Erythroblast (primary cell): ENCODE measurements at regions not wholly inside any gene's neighbourhood (a gene's known extent, or its start where the extent isn't known, plus 50 kb on each side); places are given as distances from the start of the nearest gene placed in this dataset.

Experiments
- DNase-seq, 2 experiments: peaks; one replicate each; lab custom pipeline; 2025; lab: John Stamatoyannopoulos, UW
- GATA1 ChIP-seq: IDR thresholded peaks from 2 replicates; pipeline ENCODE4 v1.6.1; 2011; ENCODE audit warnings: low read depth, mild to moderate bottlenecking, control low read depth, low read length, moderate library complexity
- POLR2A ChIP-seq: IDR thresholded peaks from 2 replicates; pipeline ENCODE4 v1.6.1; 2011; ENCODE audit warnings: mild to moderate bottlenecking, low read length

DNA sequence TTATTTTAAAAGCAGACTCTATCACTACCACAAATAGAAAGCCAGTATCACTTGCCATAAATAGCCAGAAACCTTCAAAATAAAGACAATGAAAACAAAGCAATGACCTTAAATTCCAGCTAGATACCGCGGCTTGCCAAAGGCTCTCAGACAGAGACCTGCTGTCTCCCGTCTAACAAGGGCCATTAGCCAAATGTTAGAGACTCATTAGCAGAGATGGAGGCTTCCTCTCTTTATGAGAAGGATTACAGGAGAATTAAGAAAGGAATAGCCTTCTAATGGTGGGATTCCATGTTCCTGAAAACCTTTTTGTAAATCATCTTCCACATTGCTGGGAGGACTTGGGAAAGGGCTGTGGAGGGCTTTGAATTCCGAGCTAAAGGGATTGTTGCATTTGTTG is 206.7 kb downstream of the AACS start:
- no peak for DNase-seq
- no peak for TF ChIP-seq GATA1
- TF ChIP-seq POLR2A, result no peak

DNA sequence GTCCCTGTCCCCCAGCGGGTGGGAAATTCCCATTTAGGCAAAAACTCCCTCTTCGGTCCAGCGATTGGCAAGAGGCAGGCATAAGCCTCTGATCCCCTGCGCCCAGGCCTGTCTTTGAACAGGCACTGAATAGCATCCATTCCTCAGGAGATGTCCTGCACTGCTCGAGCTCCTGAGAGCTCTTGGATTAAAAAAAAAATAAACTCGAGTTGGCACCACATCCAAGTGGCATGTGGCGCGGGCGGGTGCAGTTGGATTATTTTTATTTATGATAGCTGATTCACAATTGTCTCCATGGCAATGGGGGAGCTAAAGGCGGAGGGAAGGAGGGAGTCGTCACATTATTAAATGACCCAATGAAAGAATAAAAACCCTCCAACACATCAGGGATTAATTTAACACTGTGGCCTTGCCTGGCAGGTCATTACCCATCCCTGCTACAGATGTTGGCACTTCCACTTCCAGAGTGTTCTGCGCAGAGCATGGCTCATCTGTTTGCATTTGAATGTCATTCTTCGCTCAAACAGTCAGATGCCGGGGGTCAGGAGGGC is 207.2 kb downstream of the AACS start:
- DNase-seq, result no peak
- no peak for TF ChIP-seq POLR2A
- TF ChIP-seq GATA1, result no peak

DNA sequence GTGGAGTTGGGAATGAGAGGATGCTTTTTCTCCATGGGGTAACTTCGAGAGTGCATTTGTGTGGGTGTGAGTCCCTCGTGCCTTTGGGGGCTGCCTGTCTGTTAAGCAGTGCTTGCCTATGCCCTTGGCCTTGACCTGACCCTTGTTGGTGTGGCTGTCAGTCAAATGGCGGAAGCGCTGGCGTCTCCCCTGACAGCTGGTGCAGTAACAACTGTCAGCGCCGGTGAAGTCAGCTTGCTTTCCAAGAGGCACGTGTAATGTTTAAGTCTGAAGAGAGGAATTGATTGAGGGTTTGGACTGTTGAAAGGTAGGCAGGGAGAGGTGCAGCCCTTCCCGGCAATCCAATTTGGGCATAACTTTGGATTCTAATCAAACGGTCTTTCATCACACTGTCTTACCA is 211.3 kb downstream of the AACS start:
- no peak for DNase-seq
- TF ChIP-seq POLR2A, result no peak
- TF ChIP-seq GATA1, result no peak

DNA sequence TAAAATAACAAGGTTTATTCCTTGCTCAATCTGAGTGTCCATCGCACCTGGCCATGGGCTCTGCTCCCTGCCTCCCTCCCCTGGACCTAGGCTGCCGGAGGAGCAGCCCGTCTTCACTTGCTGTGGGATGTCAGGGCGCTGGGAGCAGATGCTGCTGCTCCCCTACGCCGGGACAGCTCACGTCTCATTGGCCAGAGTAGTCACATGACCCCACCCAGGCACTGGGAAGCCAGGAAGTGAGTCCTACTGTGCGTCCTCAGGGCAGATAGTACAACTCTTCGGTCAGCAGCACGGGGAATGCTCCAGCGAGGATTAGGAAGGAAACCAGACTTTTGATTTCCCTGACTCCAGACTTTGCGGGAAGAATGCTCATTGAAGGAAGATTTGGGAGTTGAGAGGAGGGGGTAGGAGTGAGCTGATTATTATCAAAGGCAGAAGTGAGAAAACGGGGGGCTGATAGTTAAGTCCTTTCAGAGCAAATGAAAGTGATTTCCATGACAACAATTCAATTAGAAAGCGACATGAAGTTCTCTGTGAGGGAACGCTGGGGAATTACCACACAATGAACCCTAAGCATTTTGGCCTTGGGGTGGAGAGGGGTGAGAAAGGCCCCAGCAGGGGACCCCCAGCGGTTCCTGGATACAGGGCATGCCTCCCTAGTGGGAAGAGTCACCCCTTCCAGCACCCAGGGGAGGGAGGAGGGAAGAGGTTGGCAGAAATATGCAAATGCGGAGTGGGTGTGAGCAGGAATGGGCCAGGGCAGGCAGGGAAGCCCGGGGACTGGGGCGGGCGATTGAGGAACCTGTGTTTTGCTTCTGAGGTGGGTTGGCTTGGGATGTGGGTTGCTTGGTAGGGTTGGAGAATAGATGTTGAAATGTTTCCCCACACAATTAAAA is 215.5 kb downstream of the AACS start:
- no peak for TF ChIP-seq POLR2A
- DNase-seq, result peak in 1 of 2 experiments; percentile 1

DNA sequence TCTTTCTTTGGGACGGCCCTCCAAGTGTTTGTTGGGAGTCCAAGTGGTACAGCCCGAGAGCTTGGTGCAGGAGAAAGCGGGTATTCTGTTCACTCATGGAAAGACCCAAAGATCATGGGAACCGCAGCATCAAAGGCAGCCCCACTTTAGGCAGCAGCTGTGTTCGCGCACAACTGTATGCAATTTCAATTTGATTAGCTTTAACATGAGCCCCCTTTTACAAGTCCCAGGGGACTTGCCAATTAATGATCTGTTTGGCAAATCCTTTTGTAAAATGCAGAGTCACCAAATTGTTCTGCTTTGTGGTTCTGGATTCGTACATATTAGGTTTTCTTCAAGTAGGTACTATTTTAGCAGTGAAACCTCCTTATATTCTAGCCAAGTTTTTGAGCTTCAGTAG is 217.7 kb downstream of the AACS start:
- TF ChIP-seq GATA1 (no peak), POLR2A (no peak)
- no peak for DNase-seq

DNA sequence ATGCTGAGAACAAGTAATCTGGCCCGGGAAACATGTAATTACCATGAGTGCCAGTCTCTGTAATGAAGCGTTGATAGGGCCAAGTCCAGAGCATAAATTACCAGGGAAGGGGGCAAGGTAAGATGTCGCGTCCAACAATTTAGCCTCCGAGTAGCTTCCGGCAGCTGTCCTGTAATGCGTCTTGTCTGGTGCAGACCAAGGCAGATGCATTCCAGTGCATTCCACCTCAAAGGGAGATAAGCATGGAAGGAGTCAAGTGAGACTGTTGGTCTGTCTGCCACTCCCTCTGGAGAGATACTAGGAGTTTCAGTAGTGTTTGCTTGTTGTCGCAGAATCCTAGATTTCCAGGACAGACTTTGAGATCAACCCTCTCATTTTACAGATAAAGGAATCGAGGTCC is 218.3 kb downstream of the AACS start:
- DNase-seq, result no peak
- TF ChIP-seq GATA1 (no peak), POLR2A (no peak)

DNA sequence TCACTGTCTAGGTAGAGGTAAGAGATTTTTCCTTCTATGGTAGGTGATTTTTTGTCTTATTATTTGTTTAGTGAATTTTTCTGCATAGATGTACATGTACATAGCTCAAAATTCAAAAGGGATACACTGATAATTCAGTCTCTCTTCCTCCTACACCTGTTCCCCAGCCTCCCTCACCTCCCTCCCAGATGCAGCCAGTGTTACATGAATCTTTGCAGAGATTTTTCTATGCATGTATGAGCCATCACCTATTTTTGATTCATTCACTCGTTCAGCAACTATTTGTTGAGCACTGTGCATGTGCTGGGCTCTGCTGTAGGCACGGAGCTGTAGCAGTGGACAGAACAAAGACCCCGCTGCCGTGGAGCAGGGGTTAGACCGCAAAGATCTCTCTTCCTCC is 218.9 kb downstream of the AACS start:
- DNase-seq, result no peak
- TF ChIP-seq GATA1 (no peak), POLR2A (no peak)

DNA sequence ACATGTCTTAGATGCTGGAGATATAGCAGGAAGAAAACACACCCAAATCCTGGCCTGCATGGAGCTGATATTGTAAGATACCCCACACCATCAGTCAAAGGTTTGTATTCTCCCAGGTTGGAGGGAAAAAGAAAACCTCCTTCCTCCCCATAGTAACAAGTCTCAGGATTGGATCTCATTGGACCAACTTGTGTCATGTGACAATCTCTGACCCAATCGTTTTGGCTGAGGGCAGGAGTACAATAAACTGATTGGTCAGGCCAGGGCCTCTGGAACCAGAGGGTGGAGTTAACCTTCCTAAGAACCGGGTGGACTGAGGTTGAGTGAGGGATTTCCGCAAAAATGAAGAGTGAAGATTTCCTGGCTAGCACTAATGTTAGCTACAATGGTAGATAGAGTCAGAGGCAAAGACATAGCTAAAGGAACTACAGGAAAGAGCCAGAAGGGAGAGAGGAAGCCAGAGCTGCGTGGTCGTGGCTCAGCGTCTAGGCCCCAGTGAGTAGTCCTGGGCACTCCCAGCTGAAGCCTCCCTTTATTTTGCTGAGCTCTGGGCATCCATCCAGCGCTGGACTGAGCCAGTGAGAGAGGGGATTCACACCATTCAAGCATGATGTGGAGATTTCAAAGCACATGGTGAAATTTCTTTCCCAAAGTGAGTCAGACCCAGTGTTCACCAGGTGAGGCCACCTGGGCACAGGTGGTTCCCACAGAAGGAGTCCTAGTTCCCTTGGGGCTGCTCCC is 219.9 kb downstream of the AACS start:
- peak in 1 of 2 experiments; percentile 5 for DNase-seq
- TF ChIP-seq GATA1, result no peak
- TF ChIP-seq POLR2A, result no peak

DNA sequence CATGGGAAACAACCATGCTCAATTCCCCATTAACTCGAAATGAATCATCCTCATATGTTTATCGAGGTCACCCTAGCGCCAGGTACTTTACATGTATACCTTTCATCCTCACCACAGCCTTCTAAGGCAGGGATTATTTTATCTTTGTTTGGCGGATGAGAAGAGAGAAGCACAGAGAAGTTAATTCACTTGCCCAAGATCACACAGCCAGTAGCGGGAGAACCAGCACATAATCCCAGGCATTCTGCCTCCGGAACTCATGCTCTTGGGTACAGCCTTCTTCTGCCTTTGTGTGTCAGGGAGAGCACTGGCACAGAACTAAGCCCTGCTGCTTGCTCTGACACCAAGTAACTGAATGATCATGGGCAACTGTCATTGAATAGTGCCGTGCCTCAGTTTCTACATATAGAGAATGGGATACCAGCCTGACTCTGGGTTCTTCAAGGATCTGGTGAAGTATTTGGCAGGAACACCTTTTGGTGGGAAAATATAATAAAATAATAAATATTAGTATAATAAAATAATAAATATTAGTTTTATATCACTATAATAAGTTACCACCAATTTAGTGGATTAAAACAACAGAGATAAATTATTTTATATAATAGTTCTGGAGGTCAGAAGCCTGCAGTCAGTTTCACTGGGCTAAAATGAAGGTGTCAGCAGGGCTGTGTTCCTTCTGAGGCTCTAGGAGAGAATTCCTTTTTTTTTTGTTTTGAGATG is 220.9 kb downstream of the AACS start:
- no peak for DNase-seq
- TF ChIP-seq GATA1, result no peak
- no peak for TF ChIP-seq POLR2A

DNA sequence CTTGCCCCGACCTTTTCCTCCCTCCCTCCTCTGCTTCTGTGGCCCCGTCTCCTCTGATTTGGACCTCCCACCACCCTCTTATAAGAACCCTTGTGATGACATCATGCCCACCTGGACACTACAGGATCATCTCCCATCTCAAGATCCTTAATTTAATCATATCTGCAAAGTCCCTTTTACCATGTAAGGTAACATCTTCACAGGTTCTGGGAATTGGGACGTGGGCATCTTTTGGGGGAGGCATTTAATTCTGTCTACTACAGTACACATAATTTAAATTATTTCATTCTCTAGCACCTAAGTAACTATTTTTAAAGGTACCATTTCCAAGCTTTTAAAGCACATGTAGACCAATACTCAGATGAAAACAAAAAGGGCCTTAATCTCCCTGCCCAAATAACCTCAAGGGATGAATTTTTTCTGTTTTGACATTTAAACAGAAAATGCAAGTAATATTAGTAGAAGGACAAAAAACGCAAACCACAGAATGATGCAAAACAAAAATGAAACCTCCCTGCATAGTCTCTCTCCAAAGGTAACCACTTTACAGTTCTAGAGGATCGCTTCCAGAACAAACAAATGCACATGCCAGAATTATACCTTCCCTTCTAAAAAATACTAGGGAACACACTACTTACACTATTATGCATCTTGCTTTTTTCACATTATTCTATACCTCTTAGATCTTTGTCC is 222.1 kb downstream of the AACS start:
- TF ChIP-seq GATA1 (no peak), POLR2A (no peak)
- DNase-seq, result no peak

DNA sequence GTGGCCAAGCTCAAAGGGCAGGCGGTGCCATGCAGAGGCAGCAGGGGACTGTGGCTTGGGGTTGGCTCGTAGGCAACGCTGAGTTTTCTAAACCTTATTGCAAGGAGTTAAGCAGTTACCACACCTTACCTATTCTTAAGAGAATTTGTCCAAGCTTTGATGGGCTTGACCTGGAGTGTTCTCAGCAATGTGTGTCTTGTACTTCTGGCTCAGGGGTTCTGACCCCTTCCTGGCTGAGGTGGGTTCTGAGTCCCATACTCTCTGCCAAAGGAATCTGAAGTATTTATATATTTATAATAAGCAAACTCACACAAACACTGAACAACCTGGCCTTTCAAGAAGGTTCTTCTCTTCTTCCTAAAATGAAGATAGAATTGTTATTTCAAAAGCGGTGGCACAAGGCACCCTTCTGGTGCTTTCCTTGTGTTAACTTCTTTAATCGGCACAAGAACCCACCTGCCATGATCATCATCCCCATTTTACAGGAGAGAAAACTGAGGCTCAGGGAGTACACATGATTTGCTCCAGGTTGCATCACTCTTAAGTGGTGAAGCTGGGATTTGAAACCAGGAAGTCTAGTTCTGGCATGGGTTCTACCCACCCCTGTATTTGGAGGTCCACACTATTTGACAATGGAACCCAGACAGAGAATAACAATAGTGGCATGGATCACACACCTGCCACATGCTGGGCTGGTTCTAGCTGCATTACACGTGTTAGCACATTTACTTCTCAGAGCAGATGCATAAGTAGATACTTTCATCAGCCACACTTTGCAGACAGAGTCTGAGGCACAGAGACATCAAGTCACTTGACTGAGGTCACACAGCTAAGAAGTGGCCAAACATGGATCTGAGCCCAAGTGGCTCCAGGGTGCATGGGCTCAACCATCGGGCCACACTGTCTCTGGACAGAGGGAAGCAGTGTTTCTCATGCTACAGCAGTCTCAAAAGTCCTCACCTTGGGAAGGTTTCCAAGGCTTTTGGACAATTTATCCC is 224.0 kb downstream of the AACS start:
- TF ChIP-seq POLR2A (no peak), GATA1 (no peak)

DNA sequence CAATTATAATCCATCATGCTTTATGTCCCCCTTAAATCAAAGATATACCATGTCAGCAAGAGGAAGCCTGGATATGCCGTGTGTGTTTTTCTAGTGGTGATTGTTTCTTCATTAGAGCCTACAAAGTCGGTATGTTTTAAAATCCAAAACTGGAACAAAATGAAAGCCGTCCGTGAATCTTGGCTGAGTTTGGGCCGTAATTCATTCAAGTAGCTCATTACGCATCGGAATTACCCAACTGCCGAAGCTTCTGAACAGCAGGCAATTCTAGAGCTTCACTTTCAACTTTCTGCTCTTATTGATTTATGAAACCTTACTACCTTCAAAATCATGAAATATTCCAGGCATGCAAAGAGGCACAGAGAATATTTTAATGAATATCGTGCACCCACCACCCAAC is 224.7 kb downstream of the AACS start:
- no peak for DNase-seq
- TF ChIP-seq GATA1 (no peak), POLR2A (no peak)

More for the DNA sequence above, 224.0 kb downstream of the AACS start:
- no peak for DNase-seq
